CD4-positive, alpha-beta T cell (primary cell): ENCODE measurements at regions not wholly inside any gene's neighbourhood (a gene's known extent, or its start where the extent isn't known, plus 50 kb on each side); places are given as distances from the start of the nearest gene placed in this dataset.

Source experiments
- ATAC-seq: fragments of 200-7000 bp; cut with Tn5 transposase; one replicate; pipeline ENCODE4 v1.10.0; 2022; ENCODE audit warnings: mild to moderate bottlenecking; ENCODE audit not compliant: poor library complexity
- CTCF ChIA-PET: fragments of 350-600 bp; sonication (Branson Sonifier 250); formaldehyde crosslinking; loops from one replicate; lab custom pipeline; 2021; ENCODE audit warnings: antibody characterized with exemption, inconsistent platforms; lab: Charles Lee
- POLR2A ChIA-PET: fragments of 350-600 bp; sonication (Branson Sonifier 250); formaldehyde crosslinking; loops from one replicate; lab custom pipeline; 2021; ENCODE audit warnings: antibody characterized with exemption, inconsistent platforms; lab: Charles Lee
- DNase-seq, 14 experiments: peaks; one replicate each; pipeline ENCODE4 v3.0.0-alpha.2; 2013 to 2020; ENCODE audit warnings: mixed read lengths in 2 of 14
- H3K27ac ChIP-seq, 2 donors: one replicate each; pipeline versions ENCODE4 v1.5.1 to v1.7.0; 2013; ENCODE audit warnings: low read length in 2 of 2, low read depth in 1 of 2, mild to moderate bottlenecking in 1 of 2
- H3K27me3 ChIP-seq, 2 experiments: 1 replicate in 1 of 2; 2 replicates in 1 of 2; pipeline versions ENCODE4 v1.6.1 to v1.7.0; 2013; ENCODE audit warnings: low read length in 2 of 2, control low read depth in 1 of 2, mild to moderate bottlenecking in 1 of 2, moderate library complexity in 1 of 2; ENCODE audit not compliant: insufficient read depth in 2 of 2, control insufficient read depth in 1 of 2
- H3K36me3 ChIP-seq: one replicate; pipeline ENCODE4 v1.6.1; 2013; ENCODE audit warnings: low read length, control low read depth; ENCODE audit not compliant: insufficient read depth
- H3K4me1 ChIP-seq: one replicate; pipeline ENCODE4 v1.6.1; 2013; ENCODE audit warnings: low read length, control low read depth; ENCODE audit not compliant: insufficient read depth
- H3K4me3 ChIP-seq: one replicate; pipeline ENCODE4 v1.5.1; 2013; ENCODE audit warnings: mild to moderate bottlenecking, low read length, moderate library complexity
- H3K9me3 ChIP-seq, 2 experiments: 1 replicate in 1 of 2; 2 replicates in 1 of 2; pipeline versions ENCODE4 v1.6.1 to v1.7.0; 2013; ENCODE audit warnings: low read length in 2 of 2, mild to moderate bottlenecking in 2 of 2, control low read depth in 1 of 2, moderate library complexity in 1 of 2; ENCODE audit not compliant: control insufficient read depth in 1 of 2, insufficient read depth in 1 of 2
- H3K27ac Mint-ChIP-seq: one replicate; pipeline ENCODE4 v1.8.0; 2020; ENCODE audit warnings: mixed read lengths
- H3K27me3 Mint-ChIP-seq: one replicate; pipeline ENCODE4 v1.8.0; 2021; ENCODE audit warnings: mixed read lengths
- H3K36me3 Mint-ChIP-seq: one replicate; pipeline ENCODE4 v1.8.0; 2021; ENCODE audit warnings: low read depth, mixed read lengths
- H3K4me1 Mint-ChIP-seq: one replicate; pipeline ENCODE4 v1.8.0; 2021; ENCODE audit warnings: low read depth, mixed read lengths
- H3K4me3 Mint-ChIP-seq: one replicate; pipeline ENCODE4 v1.8.0; 2020; ENCODE audit warnings: mild to moderate bottlenecking, mixed read lengths
- H3K9me3 Mint-ChIP-seq: one replicate; pipeline ENCODE4 v1.8.0; 2020; ENCODE audit warnings: mixed read lengths
- CTCF ChIP-seq: fragments of 200-600 bp; IDR thresholded peaks from one replicate; pipeline ENCODE4 v1.8.0; 2022; ENCODE audit warnings: antibody characterized with exemption, mild to moderate bottlenecking
- intact Hi-C, 2 experiments: fragments of 100-400 bp; cut with DNase I in 1 of 2; cut with micrococcal nuclease in 1 of 2; formaldehyde crosslinking; loops; one replicate each; pipeline versions ENCODE4 v1.15.1 to v1.9.0; 2023 to 2025; cut with DNase I, micrococcal nuclease

GRCh38 chr12:43044241-43044640, 454.7 kb upstream of the PRICKLE1 start:
- POLR2A ChIA-PET: no interaction called here

GRCh38 chr12:43038991-43039390, 449.4 kb upstream of the PRICKLE1 start:
- Mint-ChIP-seq H3K4me3 (no peak overlapping the region), H3K4me1 (no peaks in the 10 kb centered on the region), H3K27me3 (no peaks in the 10 kb centered on the region), H3K27ac (no peak overlapping the region), H3K9me3 (no peaks in the 10 kb centered on the region), H3K36me3 (no peaks in the 10 kb centered on the region)
- H3K4me3 ChIP-seq: no peak overlapping the region
- ChIA-PET POLR2A (interaction anchor here (0.7 kb wide), 1 partner anchor 140 kb away, joined by 3 read pairs; no protein-coding TSS in a partner anchor), CTCF (no interaction called here)
- H3K27ac ChIP-seq: no peak overlapping the region
- no peaks in the 10 kb centered on the region for H3K27me3 ChIP-seq
- no peaks in the 10 kb centered on the region for H3K4me1 ChIP-seq
- DNase-seq: no peak
- no peak for ATAC-seq
- no peaks in the 10 kb centered on the region for H3K9me3 ChIP-seq
- H3K36me3 ChIP-seq: no peaks in the 10 kb centered on the region
- intact Hi-C loops: no loop called here
- no peak for TF ChIP-seq CTCF

More at GRCh38 chr12:43044241-43044640, 454.7 kb upstream of the PRICKLE1 start:
- Mint-ChIP-seq H3K4me1 (no peaks in the 10 kb centered on the region), H3K36me3 (no peaks in the 10 kb centered on the region), H3K4me3 (no peak overlapping the region), H3K27ac (no peak overlapping the region), H3K27me3 (no peaks in the 10 kb centered on the region), H3K9me3 (no peaks in the 10 kb centered on the region)
- intact Hi-C loops: no loop called here
- H3K27ac ChIP-seq: no peak overlapping the region
- no peaks in the 10 kb centered on the region for H3K4me1 ChIP-seq
- CTCF ChIA-PET: no interaction called here
- no peaks in the 10 kb centered on the region for H3K36me3 ChIP-seq
- TF ChIP-seq CTCF: no peak
- no peak overlapping the region for H3K4me3 ChIP-seq
- DNase-seq (no peak), ATAC-seq (no peak)
- no peaks in the 10 kb centered on the region for H3K9me3 ChIP-seq
- no peaks in the 10 kb centered on the region for H3K27me3 ChIP-seq

GRCh38 chr12:43029971-43030370, 440.4 kb upstream of the PRICKLE1 start:
- H3K27me3 ChIP-seq: no peaks in the 10 kb centered on the region
- no peaks in the 10 kb centered on the region for H3K27me3 Mint-ChIP-seq
- no peak overlapping the region for H3K4me3 Mint-ChIP-seq
- no peaks in the 10 kb centered on the region for H3K4me1 Mint-ChIP-seq
- no peaks in the 10 kb centered on the region for H3K4me1 ChIP-seq
- H3K27ac ChIP-seq: no peak overlapping the region
- ChIA-PET CTCF (no interaction called here), POLR2A (no interaction called here)
- H3K9me3 ChIP-seq: no peaks in the 10 kb centered on the region
- no peak for TF ChIP-seq CTCF
- DNase-seq (no peak), ATAC-seq (no peak)
- no peak overlapping the region for H3K27ac Mint-ChIP-seq
- no peaks in the 10 kb centered on the region for H3K36me3 Mint-ChIP-seq
- H3K36me3 ChIP-seq: no peaks in the 10 kb centered on the region
- H3K9me3 Mint-ChIP-seq: peaks cover 4% of the 10 kb centered on the region
- intact Hi-C loops: no loop called here
- no peak overlapping the region for H3K4me3 ChIP-seq
